HG02759 (cell line): ENCODE measurements at regions not wholly inside any gene's neighbourhood (a gene's known extent, or its start where the extent isn't known, plus 50 kb on each side); places are given as distances from the start of the nearest gene placed in this dataset.
A peak's percentile ranks its signal among the peaks of the same experiment; 100 is the strongest.
"Not testable (repeated sequence)": the region's sequence is repeated elsewhere in the genome, so short reads cannot be mapped to it uniquely, and the experiment has no call there.

Experiments used
- ATAC-seq: cut with Tn5 transposase; IDR thresholded peaks from one replicate; pipeline ENCODE4 v1.9.1; 2021; ENCODE audit warnings: mild to moderate bottlenecking, moderate library complexity; ENCODE audit not compliant: unreplicated experiment

DNA sequence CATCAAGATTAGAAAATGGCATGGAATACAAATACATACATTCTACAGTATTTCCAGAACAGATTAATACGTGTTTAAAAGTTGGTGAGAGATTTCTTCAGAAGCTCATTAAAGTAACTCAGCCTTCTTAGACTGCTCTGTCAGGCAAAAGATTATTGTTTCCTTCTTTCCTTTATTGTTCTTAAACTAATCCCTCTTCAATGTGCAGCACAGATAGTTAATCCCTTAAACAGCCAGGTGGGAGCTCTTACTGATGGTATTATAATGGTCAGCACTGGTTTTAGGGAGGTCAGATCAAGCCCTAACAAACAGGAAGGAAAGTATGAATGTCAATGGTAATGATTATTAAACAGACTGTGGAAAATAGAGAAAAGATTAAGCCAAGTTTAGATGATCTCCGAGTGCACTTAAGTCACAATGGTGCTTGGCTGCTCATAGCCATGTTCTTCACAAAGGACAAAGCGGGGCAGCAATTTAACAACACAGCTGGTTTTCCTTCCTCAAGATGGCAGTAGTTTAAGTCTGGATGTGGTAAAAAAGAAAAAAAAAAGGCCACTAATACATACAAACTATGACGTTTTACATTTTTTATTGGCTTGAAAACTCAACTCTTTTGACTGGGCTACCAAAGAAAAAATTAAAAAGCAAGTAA, 992.6 kb downstream of the PCDH9 start:
- no peak for ATAC-seq

DNA sequence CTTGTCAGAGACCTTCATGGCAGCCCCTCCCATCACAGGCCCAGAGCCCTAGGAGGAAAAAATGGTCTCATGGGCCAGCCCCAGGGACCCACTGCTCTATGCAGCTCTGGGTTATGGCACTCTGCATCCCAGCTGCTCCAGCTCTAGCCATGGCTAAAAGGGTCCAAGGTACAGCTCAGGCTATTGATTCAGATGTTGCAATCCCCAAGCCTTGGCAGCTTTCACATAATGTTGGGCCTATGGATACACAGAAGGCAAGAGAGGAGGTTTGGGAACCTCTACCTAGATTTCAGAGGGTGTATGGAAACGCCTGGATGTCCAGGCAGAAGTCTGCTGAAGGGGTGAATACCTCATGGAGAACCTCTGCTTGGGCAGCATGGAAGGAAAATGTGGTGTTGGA, 996.0 kb downstream of the PCDH9 start:
- ATAC-seq = no peak

DNA sequence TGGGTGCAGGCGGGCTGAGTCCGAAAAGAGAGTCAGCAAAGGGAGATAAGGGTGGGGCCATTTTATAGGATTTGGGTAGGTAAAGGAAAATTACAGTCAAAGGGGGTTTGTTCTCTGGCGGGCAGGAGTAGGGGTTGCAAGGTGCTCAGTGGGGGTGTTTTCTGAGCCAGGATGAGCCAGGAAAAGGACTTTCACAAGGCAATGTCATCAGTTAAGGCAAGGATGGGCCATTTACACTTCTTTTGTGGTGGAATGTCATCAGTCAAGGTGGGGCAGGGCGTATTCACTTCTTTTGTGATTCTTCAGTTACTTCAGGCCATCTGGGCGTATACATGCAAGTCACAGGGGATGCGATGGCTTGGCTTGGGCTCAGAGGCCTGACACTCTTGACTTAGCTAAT, 998.2 kb downstream of the PCDH9 start:
- ATAC-seq = not testable (repeated sequence)

DNA sequence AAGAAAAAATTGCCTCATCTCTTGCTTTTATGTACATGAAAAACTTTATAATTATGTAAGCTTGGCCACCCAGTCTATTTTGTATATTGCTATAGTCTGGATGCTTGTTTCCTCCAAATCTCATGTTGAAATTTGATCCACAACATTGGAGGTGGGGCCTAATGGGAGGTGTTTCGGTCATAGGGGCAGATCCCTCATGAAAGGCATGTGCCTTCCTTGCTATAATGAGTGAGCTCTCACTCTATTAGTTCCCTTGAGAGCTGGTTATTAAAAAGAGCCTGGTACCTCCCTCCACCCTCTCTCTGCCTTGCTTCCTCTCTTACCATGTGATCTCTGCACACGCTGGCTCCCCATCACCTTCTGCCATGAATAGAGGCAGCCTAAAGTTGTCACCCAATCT, 1005.1 kb downstream of the PCDH9 start:
- ATAC-seq = no peak

- ATAC-seq = no peak
Measured at GRCh38 chr13:66224663-66225062, 1005.5 kb downstream of the PCDH9 start.

GRCh38 chr13:66222926-66223325, 1007.2 kb downstream of the PCDH9 start:
- ATAC-seq = no peak

DNA sequence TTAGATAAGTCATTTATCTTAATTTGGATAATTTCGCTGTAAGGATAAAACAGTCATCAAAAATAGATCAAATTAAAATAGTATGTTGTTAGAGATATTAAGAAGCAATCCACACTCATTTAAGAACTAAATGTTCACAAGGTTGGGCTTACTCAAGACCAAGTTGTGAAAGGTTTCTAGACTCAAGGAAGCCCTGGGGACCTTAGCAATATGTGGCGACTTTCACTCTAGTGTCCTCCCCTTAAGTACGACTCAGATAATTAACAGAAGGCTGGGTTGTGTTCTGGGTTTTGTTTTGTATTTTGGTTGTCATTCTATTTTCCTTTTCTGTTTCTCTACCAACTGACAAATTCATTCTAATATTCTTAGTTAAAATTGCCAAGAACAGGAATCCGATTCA, 1008.0 kb downstream of the PCDH9 start:
- ATAC-seq = no peak

DNA sequence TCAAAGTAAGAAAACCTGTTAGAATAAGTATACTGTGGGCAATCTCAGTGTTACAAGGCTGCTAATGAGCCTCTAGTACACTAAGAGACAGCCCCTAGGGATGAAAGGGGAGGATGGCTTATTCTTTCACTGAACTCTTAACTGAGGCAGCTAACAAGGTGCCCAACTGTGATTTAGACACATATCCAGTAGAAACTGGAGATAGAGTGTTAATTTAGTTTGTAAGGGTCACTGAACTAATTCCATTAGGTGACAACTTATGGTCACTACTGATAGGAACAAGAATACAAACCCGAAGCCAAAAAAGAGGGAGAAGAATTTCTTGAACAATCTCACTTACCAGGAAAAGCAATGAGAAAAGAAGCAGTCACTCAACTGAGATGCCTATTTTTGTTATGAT, 1010.6 kb downstream of the PCDH9 start:
- no peak for ATAC-seq

GRCh38 chr13:66218583-66218982, 1011.6 kb downstream of the PCDH9 start:
- no peak for ATAC-seq

GRCh38 chr13:66216728-66217127, 1013.4 kb downstream of the PCDH9 start:
- no peak for ATAC-seq

- ATAC-seq = no peak
Measured at GRCh38 chr13:66214467-66214866, 1015.7 kb downstream of the PCDH9 start.

- ATAC-seq = peak; percentile 57
Measured at GRCh38 chr13:66212511-66212910, 1017.6 kb downstream of the PCDH9 start.

DNA sequence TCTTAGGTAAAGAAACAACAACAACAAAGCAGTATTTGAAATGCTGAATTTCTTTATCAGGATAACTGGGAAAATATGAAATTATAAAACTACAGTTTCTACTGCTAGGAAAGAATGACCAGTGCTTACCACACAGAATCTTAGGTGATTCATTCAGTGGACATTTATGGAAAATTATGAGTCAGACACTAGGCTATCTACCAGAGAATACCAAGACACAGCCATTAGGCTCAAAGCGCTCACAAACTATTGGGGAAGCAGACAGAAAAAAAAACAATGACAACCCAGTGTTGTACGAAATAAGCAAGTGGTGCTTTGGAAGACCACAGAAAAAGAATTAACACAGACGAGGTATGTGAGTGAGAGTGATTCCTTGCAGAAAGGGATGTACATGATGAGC, 1019.5 kb downstream of the PCDH9 start:
- ATAC-seq = no peak

DNA sequence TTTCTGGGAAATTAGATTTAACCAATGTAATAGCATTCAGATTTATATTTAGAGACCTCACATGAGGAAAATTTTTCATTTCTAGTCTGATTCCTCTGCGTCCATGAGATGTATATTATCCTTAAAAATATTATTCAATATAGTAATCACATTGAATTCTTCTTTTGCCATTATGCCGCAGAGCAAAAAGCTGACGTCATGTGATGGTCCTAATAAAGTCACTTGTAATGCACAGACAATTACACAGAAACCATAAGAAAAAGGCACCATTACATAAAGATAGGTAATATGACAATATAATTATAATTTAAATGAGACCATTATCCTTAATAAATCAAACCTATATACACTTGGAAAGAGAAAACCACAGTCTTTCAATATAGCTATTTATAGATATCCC, 1021.5 kb downstream of the PCDH9 start:
- ATAC-seq = no peak

DNA sequence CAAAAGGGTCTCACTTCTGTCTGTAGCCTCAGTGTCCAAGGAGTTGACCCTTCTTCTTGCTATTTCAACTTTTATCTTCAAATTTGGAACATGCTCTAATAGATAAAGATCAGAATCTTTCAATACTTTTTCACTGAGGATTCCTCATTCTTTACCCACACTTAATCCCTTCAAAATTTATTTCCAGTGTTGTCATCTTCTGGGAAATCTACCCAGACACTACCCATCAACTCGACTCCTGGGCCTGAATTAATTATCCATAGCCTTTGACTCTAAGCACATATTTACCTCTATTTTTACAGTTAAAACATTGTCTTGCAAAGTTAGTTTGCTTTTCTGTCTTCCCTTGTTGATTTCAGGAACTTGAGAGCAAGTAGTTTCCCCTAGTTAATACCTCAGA, 1022.5 kb downstream of the PCDH9 start:
- ATAC-seq = no peak

DNA sequence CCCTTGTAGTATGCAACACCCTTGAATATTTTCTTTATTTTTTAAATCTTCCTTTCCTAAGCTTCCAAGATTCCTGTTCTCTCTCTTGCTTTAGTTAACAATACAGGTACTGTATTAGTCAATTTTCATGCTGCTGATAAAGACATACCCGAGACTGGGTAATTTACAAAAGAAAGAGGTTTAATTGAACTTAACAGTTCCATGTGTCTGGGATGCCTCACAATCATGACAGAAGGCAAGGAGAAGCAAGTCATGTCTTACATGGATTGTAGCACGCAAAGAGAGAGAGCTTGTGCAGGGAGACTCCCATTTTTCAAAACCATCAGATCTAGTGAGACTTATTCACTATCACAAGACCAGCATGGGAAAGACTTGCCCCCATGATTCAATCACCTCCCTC, 1024.3 kb downstream of the PCDH9 start:
- no peak for ATAC-seq

- ATAC-seq = peak; percentile 57
Measured at GRCh38 chr13:66200555-66200954, 1029.6 kb downstream of the PCDH9 start.

DNA sequence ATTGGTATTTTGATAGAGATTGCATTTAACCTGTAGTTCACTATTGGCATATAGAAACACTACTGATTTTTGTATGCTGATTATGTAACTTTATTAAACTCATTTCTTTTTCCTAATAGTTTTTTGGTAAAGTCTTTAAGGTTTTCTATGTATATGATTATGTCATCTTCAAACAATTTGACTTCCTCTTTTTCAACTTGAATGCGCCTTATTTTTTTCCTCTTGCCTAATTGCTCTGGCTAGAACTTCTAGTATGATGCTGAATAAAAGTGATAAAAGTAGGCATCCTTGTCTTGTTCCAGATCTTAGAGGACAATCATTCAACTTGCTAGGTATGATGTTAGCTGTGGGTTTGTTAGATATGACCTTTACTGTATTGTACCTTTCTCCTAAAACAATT, 1034.9 kb downstream of the PCDH9 start:
- ATAC-seq = no peak

DNA sequence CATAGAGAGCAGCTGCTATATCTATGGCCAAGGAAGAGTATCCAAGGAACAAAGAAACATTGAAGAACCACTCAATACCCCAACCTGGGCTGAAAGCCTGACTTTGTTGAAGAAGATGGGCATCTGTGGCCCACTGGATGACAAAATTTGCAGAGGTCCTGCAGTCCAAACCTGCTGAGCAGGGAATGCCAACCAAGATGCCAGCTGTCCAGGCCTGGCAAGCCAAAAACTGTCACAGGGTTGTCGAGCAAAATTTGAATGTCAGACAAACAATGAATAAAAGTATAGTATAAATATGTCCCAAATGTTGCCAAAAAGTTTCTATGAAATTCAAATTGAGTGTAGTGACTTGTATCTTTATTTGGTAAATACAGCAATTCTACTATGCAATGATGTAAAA, 1040.2 kb downstream of the PCDH9 start:
- no peak for ATAC-seq

DNA sequence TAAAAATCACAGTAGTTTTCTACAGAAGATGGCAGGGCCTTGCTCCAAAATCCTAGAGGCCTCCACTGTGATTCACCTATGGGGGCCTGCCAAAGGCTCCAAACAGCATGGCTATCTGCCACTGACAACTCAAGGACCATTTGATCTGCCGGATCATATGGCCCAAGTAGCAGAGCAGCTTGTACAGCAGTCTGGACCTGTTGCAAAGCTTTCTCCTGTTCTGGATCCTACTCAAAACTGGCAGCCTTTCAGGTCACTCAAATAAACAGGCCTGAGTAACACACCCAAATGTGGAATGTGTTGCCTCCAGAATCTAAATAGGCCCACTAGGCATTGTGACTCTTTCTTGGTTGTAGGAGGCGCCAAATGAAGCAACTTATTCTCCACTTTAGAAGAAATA, 1049.3 kb downstream of the PCDH9 start:
- no peak for ATAC-seq

GRCh38 chr13:66171920-66172319, 1058.2 kb downstream of the PCDH9 start:
- no peak for ATAC-seq

DNA sequence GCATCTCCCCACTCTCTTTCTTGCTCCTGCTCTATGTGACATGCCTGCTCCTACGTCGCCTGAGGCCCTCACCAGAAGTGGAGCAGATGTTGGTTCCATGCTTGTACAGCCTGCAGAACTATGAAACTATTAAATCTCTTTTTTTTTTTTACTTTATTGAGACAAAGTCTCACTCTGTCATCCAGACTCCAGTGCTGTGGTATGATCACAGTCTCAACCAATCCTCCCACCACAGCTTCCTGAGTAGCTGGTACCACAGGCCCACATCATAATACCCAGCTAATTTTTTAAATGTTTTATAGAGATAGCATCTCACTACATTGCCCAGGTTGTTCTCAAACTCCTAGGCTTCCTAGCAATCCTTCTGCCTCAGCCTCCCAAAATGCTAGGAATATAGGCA, 1067.7 kb downstream of the PCDH9 start:
- ATAC-seq = no peak

DNA sequence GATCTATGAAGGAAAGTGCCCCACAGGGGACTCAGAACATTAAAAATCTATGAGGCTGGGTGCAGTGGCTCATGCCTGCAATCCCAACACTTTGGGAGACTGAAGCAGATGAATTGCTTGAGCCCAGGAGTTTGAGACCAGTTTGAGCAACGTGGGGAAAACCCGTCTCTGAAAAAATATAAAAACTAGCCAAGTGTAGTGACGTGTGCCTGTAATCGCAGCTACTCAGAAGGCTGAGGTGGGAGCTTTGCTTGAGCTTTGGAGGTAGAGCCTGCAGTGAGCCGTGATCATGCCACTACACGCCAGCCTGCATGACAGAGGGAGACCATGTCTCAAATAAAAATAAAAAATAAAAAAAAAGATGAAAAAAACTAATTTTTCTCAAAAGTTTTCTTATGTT, 1070.6 kb downstream of the PCDH9 start:
- ATAC-seq = peak; percentile 81
